NCI-H446 (cell line): ENCODE measurements at regions not wholly inside any gene's neighbourhood (a gene's known extent, or its start where the extent isn't known, plus 50 kb on each side); places are given as distances from the start of the nearest gene placed in this dataset.
"Not testable (repeated sequence)": the region's sequence is repeated elsewhere in the genome, so short reads cannot be mapped to it uniquely, and the experiment has no call there.

Source experiments
- DNase-seq, 2 experiments: peaks; one replicate each; lab custom pipeline; 2025; lab: John Stamatoyannopoulos, UW

- DNase-seq: peak in 1 of 2 experiments; percentile 20
Measured at GRCh38 chr14:106006043-106006442, 479.7 kb downstream of the TMEM121 start.

- DNase-seq: not testable (repeated sequence)
Measured at GRCh38 chr14:106006716-106007115, 480.3 kb downstream of the TMEM121 start.

GRCh38 chr14:106010783-106011182, 484.4 kb downstream of the TMEM121 start:
- DNase-seq: no peak

GRCh38 chr14:106011631-106012360, 485.4 kb downstream of the TMEM121 start:
- peak in 1 of 2 experiments; percentile 29 for DNase-seq

GRCh38 chr14:106012361-106012725, 486.0 kb downstream of the TMEM121 start:
- DNase-seq: not testable (repeated sequence)

GRCh38 chr14:106013879-106014376, 487.5 kb downstream of the TMEM121 start:
- DNase-seq: no peak

- not testable (repeated sequence) for DNase-seq
Measured at GRCh38 chr14:106017952-106018351, 491.6 kb downstream of the TMEM121 start.

GRCh38 chr14:106021832-106022231, 495.4 kb downstream of the TMEM121 start:
- DNase-seq: no peak

- not testable (repeated sequence) for DNase-seq
Measured at GRCh38 chr14:106022648-106023047, 496.3 kb downstream of the TMEM121 start.

- no peak for DNase-seq
Measured at GRCh38 chr14:106023411-106023810, 497.0 kb downstream of the TMEM121 start.

GRCh38 chr14:106024983-106025604, 498.7 kb downstream of the TMEM121 start:
- no peak for DNase-seq

GRCh38 chr14:106026026-106026425, 499.6 kb downstream of the TMEM121 start:
- no peak for DNase-seq

GRCh38 chr14:106027759-106028158, 501.4 kb downstream of the TMEM121 start:
- not testable (repeated sequence) for DNase-seq

GRCh38 chr14:106029959-106030358, 503.6 kb downstream of the TMEM121 start:
- DNase-seq: no peak

GRCh38 chr14:106037380-106037779, 511.0 kb downstream of the TMEM121 start:
- no peak for DNase-seq

- DNase-seq: no peak
Measured at GRCh38 chr14:106038263-106038662, 511.9 kb downstream of the TMEM121 start.

GRCh38 chr14:106039400-106039799, 513.0 kb downstream of the TMEM121 start:
- DNase-seq: peak in 1 of 2 experiments; percentile 8

GRCh38 chr14:106044515-106044914, 518.1 kb downstream of the TMEM121 start:
- DNase-seq: peak in 1 of 2 experiments; percentile 12

GRCh38 chr14:106044949-106045596, 518.7 kb downstream of the TMEM121 start:
- peak in 1 of 2 experiments; percentile 25 for DNase-seq

- DNase-seq: no peak
Measured at GRCh38 chr14:106051796-106052195, 525.4 kb downstream of the TMEM121 start.

GRCh38 chr14:106055289-106055688, 528.9 kb downstream of the TMEM121 start:
- no peak for DNase-seq

- DNase-seq: no peak
Measured at GRCh38 chr14:106058342-106058741, 532.0 kb downstream of the TMEM121 start.
